OCI-LY1 (cell line): ENCODE measurements at regions not wholly inside any gene's neighbourhood (a gene's known extent, or its start where the extent isn't known, plus 50 kb on each side); places are given as distances from the start of the nearest gene placed in this dataset.

Source experiments
- H2AFZ ChIP-seq: fragments of 200-600 bp; sonication (generic), shearing (Covaris generic); 2 replicates; pipeline ENCODE4 v1.6.0; 2014; ENCODE audit warnings: antibody characterized with exemption, mild to moderate bottlenecking, low read length
- H3F3A ChIP-seq: fragments of 200-600 bp; sonication (generic), shearing (Covaris generic); 2 replicates; pipeline ENCODE4 v1.6.0; 2014; ENCODE audit warnings: mild to moderate bottlenecking, antibody characterized with exemption, low read length, moderate library complexity; ENCODE audit not compliant: insufficient read depth
- H3K27ac ChIP-seq: fragments of 200-600 bp; sonication (generic); 2 replicates; pipeline ENCODE4 v1.5.1; 2014; ENCODE audit warnings: low read length, mixed run types, mild to moderate bottlenecking, low read depth; ENCODE audit not compliant: poor library complexity, severe bottlenecking
- H3K27me3 ChIP-seq: fragments of 200-600 bp; sonication (generic); 2 replicates; pipeline ENCODE4 v1.6.0; 2014; ENCODE audit warnings: antibody characterized with exemption, mild to moderate bottlenecking, low read length, moderate library complexity; ENCODE audit not compliant: insufficient read depth
- H3K36me3 ChIP-seq: fragments of 200-600 bp; sonication (generic); 2 replicates; pipeline ENCODE4 v1.6.1; 2014; ENCODE audit warnings: mild to moderate bottlenecking, antibody characterized with exemption, low read length, moderate library complexity, mixed read lengths; ENCODE audit not compliant: insufficient read depth
- H3K4me1 ChIP-seq: fragments of 200-600 bp; sonication (generic); 2 replicates; pipeline ENCODE4 v1.5.1; 2014; ENCODE audit warnings: mild to moderate bottlenecking, low read length, moderate library complexity; ENCODE audit not compliant: insufficient read depth, severe bottlenecking
- H3K4me2 ChIP-seq: fragments of 200-600 bp; sonication (generic), shearing (Covaris generic); 2 replicates; pipeline ENCODE4 v1.6.1; 2014; ENCODE audit warnings: low read length
- H3K4me3 ChIP-seq: fragments of 200-600 bp; sonication (generic); 2 replicates; pipeline ENCODE4 v1.5.1; 2014; ENCODE audit warnings: low read length, low read depth, mild to moderate bottlenecking, mixed read lengths; ENCODE audit not compliant: poor library complexity, severe bottlenecking
- H3K79me2 ChIP-seq: fragments of 200-600 bp; shearing (Covaris generic); 2 replicates; pipeline ENCODE4 v1.6.1; 2016; ENCODE audit warnings: mixed run types, low read length, mixed read lengths; ENCODE audit not compliant: insufficient read depth
- H3K9ac ChIP-seq: fragments of 200-600 bp; sonication (generic), shearing (Covaris generic); 2 replicates; pipeline ENCODE4 v1.6.1; 2014; ENCODE audit warnings: mild to moderate bottlenecking, low read length, mixed read lengths
- H3K9me2 ChIP-seq: fragments of 200-600 bp; sonication (generic), shearing (Covaris generic); 2 replicates; pipeline ENCODE4 v1.6.1; 2014; ENCODE audit warnings: low read depth, mild to moderate bottlenecking, low read length, mixed read lengths
- H3K9me3 ChIP-seq: fragments of 200-600 bp; shearing (Covaris generic); 2 replicates; pipeline ENCODE4 v1.6.1; 2014; ENCODE audit warnings: low read length, mixed read lengths
- H4K20me1 ChIP-seq: fragments of 200-600 bp; sonication (generic), shearing (Covaris generic); 2 replicates; pipeline ENCODE4 v1.6.0; 2016; ENCODE audit warnings: mild to moderate bottlenecking, low read length; ENCODE audit not compliant: insufficient read depth
- EZH2 ChIP-seq: fragments of 200-600 bp; sonication (generic), shearing (Covaris generic); IDR thresholded peaks from 2 replicates; pipeline ENCODE4 v1.8.0; 2017; ENCODE audit warnings: borderline replicate concordance, mixed run types, mild to moderate bottlenecking, antibody characterized with exemption, low read length, moderate library complexity, mixed read lengths
- TF ChIP-seq, protein P1 (sequence below): fragments of 200-600 bp; sonication (generic), shearing (Covaris generic); IDR thresholded peaks from 2 replicates; pipeline ENCODE4 v1.5.1; 2017; ENCODE audit warnings: mild to moderate bottlenecking, antibody characterized with exemption, low read length, moderate library complexity, mixed read lengths

DNA sequence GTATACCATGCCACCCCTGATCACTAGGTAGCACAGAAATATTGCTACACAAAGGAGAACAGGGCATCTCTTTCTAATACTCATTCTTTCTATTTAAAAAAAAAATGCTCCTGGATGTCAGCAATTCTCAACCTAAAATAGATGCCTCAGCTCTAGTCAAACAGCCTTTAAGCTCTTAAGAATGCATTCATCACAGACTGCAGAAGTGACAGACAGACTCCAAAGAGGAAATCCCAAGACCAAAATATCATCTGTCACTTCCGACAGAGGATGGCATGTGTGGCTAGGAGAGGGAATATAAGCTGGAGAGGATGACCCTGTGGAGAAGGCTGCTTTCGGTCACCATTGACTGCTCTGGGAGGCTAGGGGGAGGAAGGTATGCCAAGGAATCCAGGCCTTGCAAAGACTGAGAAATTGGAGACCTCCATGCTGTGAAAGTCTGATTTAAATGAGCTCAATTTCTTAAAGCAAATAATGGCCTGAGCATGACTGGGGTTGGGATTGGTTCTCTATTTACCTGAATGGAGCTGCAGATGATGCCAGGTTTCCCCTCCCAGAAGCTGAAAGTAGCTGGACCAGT lies 277.4 kb downstream of the BRINP2 start:
- no peaks in the 10 kb centered on the region for H3K4me1 ChIP-seq
- no peak overlapping the region for H3K9ac ChIP-seq
- no peaks in the 10 kb centered on the region for H3K27me3 ChIP-seq
- no peaks in the 10 kb centered on the region for H3F3A ChIP-seq
- no peak overlapping the region for H3K4me2 ChIP-seq
- H4K20me1 ChIP-seq = no peaks in the 10 kb centered on the region
- no peak overlapping the region for H3K4me3 ChIP-seq
- no peaks in the 10 kb centered on the region for H3K9me3 ChIP-seq
- no peaks in the 10 kb centered on the region for H3K36me3 ChIP-seq
- no peaks in the 10 kb centered on the region for H3K9me2 ChIP-seq
- TF ChIP-seq, protein P1, sequence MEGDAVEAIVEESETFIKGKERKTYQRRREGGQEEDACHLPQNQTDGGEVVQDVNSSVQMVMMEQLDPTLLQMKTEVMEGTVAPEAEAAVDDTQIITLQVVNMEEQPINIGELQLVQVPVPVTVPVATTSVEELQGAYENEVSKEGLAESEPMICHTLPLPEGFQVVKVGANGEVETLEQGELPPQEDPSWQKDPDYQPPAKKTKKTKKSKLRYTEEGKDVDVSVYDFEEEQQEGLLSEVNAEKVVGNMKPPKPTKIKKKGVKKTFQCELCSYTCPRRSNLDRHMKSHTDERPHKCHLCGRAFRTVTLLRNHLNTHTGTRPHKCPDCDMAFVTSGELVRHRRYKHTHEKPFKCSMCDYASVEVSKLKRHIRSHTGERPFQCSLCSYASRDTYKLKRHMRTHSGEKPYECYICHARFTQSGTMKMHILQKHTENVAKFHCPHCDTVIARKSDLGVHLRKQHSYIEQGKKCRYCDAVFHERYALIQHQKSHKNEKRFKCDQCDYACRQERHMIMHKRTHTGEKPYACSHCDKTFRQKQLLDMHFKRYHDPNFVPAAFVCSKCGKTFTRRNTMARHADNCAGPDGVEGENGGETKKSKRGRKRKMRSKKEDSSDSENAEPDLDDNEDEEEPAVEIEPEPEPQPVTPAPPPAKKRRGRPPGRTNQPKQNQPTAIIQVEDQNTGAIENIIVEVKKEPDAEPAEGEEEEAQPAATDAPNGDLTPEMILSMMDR = no peak
- no peak for TF ChIP-seq EZH2
- H2AFZ ChIP-seq = no peak overlapping the region
- no peak overlapping the region for H3K27ac ChIP-seq
- H3K79me2 ChIP-seq = no peaks in the 10 kb centered on the region

DNA sequence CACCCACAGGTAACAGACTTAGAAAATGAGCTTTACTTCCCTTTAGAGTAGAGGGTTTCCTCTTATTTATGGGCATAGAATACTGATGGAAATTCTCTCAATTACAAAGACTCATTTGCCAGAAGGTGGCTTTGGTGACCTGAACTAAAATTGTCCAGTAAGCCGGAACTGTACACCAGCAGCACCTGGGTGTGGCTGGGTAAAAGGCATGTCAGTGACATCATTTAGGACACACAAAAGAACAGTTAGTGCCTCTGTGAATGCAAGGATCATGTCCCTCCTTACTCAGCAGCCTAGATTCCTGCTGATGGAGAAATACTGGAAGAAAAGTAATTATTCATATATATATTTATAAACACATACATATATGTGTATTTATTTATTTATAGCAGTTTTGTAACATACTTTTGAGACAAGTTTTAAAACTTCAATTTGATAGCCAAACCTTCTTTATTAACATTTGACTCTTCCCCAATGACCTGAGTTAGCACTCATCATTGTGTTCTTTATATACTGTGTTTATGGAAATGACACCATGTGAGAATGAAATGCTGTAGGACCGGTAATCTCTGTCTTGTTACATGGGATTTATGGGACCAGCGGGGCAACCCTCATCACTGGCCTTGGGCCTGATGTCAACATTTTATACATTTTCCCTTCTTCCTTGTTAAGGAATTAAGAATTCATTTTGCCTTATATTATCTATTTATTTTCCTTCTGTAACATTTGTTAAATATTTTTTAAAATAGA lies 274.4 kb downstream of the BRINP2 start:
- TF ChIP-seq, protein P1 = no peak
- no peak for TF ChIP-seq EZH2

DNA sequence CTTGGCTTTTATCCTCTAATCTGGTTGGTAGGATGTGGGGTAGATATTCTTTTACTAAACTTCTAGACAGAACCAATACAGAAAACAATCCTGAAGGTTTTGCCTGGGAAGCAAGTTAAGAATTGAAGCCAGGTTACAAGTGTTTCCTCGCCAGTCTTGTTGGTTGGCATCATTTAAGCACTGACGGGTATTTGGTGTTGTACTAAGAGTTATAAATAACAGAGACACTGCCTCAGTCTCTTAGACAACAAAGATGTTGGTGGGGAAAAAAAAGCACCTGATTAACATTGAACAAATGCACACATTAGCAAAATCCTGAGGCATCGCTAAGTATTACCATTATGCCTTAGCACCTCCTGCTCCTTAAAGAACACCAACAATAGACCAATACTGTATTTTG lies 272.2 kb downstream of the BRINP2 start:
- Histone ChIP-seq H4K20me1 (no peaks in the 10 kb centered on the region), H3K4me2 (no peak overlapping the region), H3K9ac (no peak overlapping the region), H3K79me2 (no peaks in the 10 kb centered on the region), H3K9me3 (no peaks in the 10 kb centered on the region), H2AFZ (no peak overlapping the region), H3K4me1 (no peaks in the 10 kb centered on the region), H3K27me3 (no peaks in the 10 kb centered on the region), H3F3A (no peaks in the 10 kb centered on the region), H3K9me2 (no peaks in the 10 kb centered on the region), H3K27ac (no peak overlapping the region), H3K36me3 (no peaks in the 10 kb centered on the region), H3K4me3 (no peak overlapping the region)
- TF ChIP-seq EZH2 = no peak
- TF ChIP-seq, protein P1 = no peak

More for the DNA sequence above, 274.4 kb downstream of the BRINP2 start:
- H3K79me2 ChIP-seq = no peaks in the 10 kb centered on the region
- H3K9ac ChIP-seq = no peak overlapping the region
- H3K9me2 ChIP-seq = no peaks in the 10 kb centered on the region
- no peak overlapping the region for H3K4me3 ChIP-seq
- no peak overlapping the region for H2AFZ ChIP-seq
- no peak overlapping the region for H3K27ac ChIP-seq
- H3K4me1 ChIP-seq = no peaks in the 10 kb centered on the region
- no peaks in the 10 kb centered on the region for H3F3A ChIP-seq
- H4K20me1 ChIP-seq = no peaks in the 10 kb centered on the region
- no peak overlapping the region for H3K4me2 ChIP-seq
- no peaks in the 10 kb centered on the region for H3K36me3 ChIP-seq
- H3K27me3 ChIP-seq = no peaks in the 10 kb centered on the region
- H3K9me3 ChIP-seq = no peaks in the 10 kb centered on the region
